ENCODE measurements at regions not wholly inside any gene's neighbourhood (a gene's known extent, or its start where the extent isn't known, plus 50 kb on each side); places are given as distances from the start of the nearest gene placed in this dataset.

- H3K27me3 Mint-ChIP-seq (ENCODE audit: low read depth): no peaks in the 10 kb centered on the region
- DNase-seq (ENCODE audit: low spot score in 2 of 2, unreplicated experiment in 2 of 2): no peak
- no peak for TF ChIP-seq CTCF (IDR thresholded peaks at IDR 0.05; ENCODE audit: unreplicated experiment)
- H3K36me3 Mint-ChIP-seq: no peaks in the 10 kb centered on the region
- no peak overlapping the region for H3K4me3 Mint-ChIP-seq
- peaks cover 4% of the 10 kb centered on the region for H3K9me3 Mint-ChIP-seq
- H3K27ac Mint-ChIP-seq: peak overlapping the region; percentile 96
- H3K4me1 Mint-ChIP-seq: peaks cover 54% of the 10 kb centered on the region
Observed at GRCh38 chr7:17038783-17039170, 157.0 kb upstream of the AGR3 start.

GRCh38 chr7:17039372-17039771, 157.6 kb upstream of the AGR3 start:
- H3K4me3 Mint-ChIP-seq: no peak overlapping the region
- DNase-seq (ENCODE audit: low spot score in 2 of 2, unreplicated experiment in 2 of 2): no peak
- peaks cover 58% of the 10 kb centered on the region for H3K4me1 Mint-ChIP-seq
- H3K27ac Mint-ChIP-seq: peak overlapping the region; percentile 96
- TF ChIP-seq CTCF (IDR thresholded peaks at IDR 0.05; ENCODE audit: unreplicated experiment): no peak
- H3K9me3 Mint-ChIP-seq: peaks cover 4% of the 10 kb centered on the region
- H3K36me3 Mint-ChIP-seq: no peaks in the 10 kb centered on the region
- no peaks in the 10 kb centered on the region for H3K27me3 Mint-ChIP-seq (ENCODE audit: low read depth)

GRCh38 chr7:17040716-17041115, 158.9 kb upstream of the AGR3 start:
- no peak for DNase-seq (ENCODE audit: low spot score in 2 of 2, unreplicated experiment in 2 of 2)
- no peak overlapping the region for H3K27ac Mint-ChIP-seq

GRCh38 chr7:17041324-17041723, 159.5 kb upstream of the AGR3 start:
- no peak for TF ChIP-seq CTCF (IDR thresholded peaks at IDR 0.05; ENCODE audit: unreplicated experiment)
- peak overlapping the region; percentile 60 for H3K27ac Mint-ChIP-seq
- no peak overlapping the region for H3K4me3 Mint-ChIP-seq
- no peaks in the 10 kb centered on the region for H3K27me3 Mint-ChIP-seq (ENCODE audit: low read depth)
- DNase-seq (ENCODE audit: low spot score in 2 of 2, unreplicated experiment in 2 of 2): no peak
- H3K36me3 Mint-ChIP-seq: no peaks in the 10 kb centered on the region
- peaks cover 7% of the 10 kb centered on the region for H3K9me3 Mint-ChIP-seq
- H3K4me1 Mint-ChIP-seq: peaks cover 62% of the 10 kb centered on the region

More at GRCh38 chr7:17040716-17041115, 158.9 kb upstream of the AGR3 start:
- peaks cover 7% of the 10 kb centered on the region for H3K9me3 Mint-ChIP-seq
- TF ChIP-seq CTCF (IDR thresholded peaks at IDR 0.05; ENCODE audit: unreplicated experiment): no peak
- H3K4me3 Mint-ChIP-seq: no peak overlapping the region
- H3K27me3 Mint-ChIP-seq (ENCODE audit: low read depth): no peaks in the 10 kb centered on the region
- H3K36me3 Mint-ChIP-seq: no peaks in the 10 kb centered on the region
- H3K4me1 Mint-ChIP-seq: peaks cover 62% of the 10 kb centered on the region

GRCh38 chr7:17042211-17042610, 160.4 kb upstream of the AGR3 start:
- DNase-seq (ENCODE audit: low spot score in 2 of 2, unreplicated experiment in 2 of 2): no peak
- Mint-ChIP-seq H3K4me1 (peaks cover 58% of the 10 kb centered on the region), H3K36me3 (no peaks in the 10 kb centered on the region), H3K9me3 (peaks cover 7% of the 10 kb centered on the region), H3K27ac (peak overlapping the region; percentile 19), H3K4me3 (no peak overlapping the region), H3K27me3 (ENCODE audit: low read depth) (no peaks in the 10 kb centered on the region)
- TF ChIP-seq CTCF (IDR thresholded peaks at IDR 0.05; ENCODE audit: unreplicated experiment): no peak
